GM23248 (cell line): ENCODE measurements at regions not wholly inside any gene's neighbourhood (a gene's known extent, or its start where the extent isn't known, plus 50 kb on each side); places are given as distances from the start of the nearest gene placed in this dataset.

Source experiments
- DNase-seq: peaks from one replicate; pipeline ENCODE4 v3.0.0-alpha.2; 2015
- H2AFZ ChIP-seq: fragments of 200-600 bp; sonication (generic); 2 replicates; pipeline ENCODE4 v1.6.1; 2016; ENCODE audit warnings: antibody characterized with exemption
- H3F3A ChIP-seq: fragments of 200-600 bp; sonication (generic); 2 replicates; pipeline ENCODE4 v1.6.1; 2016; ENCODE audit warnings: mild to moderate bottlenecking, antibody characterized with exemption, mixed run types; ENCODE audit not compliant: insufficient read depth
- H3K27ac ChIP-seq: fragments of 200-600 bp; sonication (generic); 2 replicates; pipeline ENCODE4 v1.5.1; 2016; ENCODE audit warnings: mild to moderate bottlenecking
- H3K27me3 ChIP-seq: fragments of 200-600 bp; sonication (generic); replicated peaks from 2 replicates; pipeline ENCODE4 v1.6.1; 2016; ENCODE audit warnings: mild to moderate bottlenecking; ENCODE audit not compliant: insufficient read depth
- H3K36me3 ChIP-seq: fragments of 200-600 bp; sonication (generic); 2 replicates; pipeline ENCODE4 v1.6.1; 2016; ENCODE audit warnings: low read depth, mild to moderate bottlenecking
- H3K4me1 ChIP-seq: fragments of 200-600 bp; sonication (generic); 2 replicates; pipeline ENCODE4 v1.6.1; 2016; ENCODE audit warnings: mild to moderate bottlenecking; ENCODE audit not compliant: insufficient read depth
- H3K4me2 ChIP-seq: fragments of 200-600 bp; sonication (generic); one replicate; pipeline ENCODE4 v1.6.1; 2016; ENCODE audit warnings: mild to moderate bottlenecking; ENCODE audit not compliant: unreplicated experiment
- H3K4me3 ChIP-seq: fragments of 200-600 bp; sonication (generic); 2 replicates; pipeline ENCODE4 v1.5.1; 2016; ENCODE audit warnings: mild to moderate bottlenecking
- H3K79me2 ChIP-seq: fragments of 200-600 bp; sonication (generic); 2 replicates; pipeline ENCODE4 v1.6.1; 2016; ENCODE audit warnings: mild to moderate bottlenecking; ENCODE audit not compliant: insufficient read depth
- H3K9ac ChIP-seq: fragments of 200-600 bp; sonication (generic); 2 replicates; pipeline ENCODE4 v1.6.1; 2016; ENCODE audit warnings: mild to moderate bottlenecking
- H3K9me2 ChIP-seq: fragments of 200-600 bp; sonication (generic); 2 replicates; pipeline ENCODE4 v1.6.1; 2016; ENCODE audit warnings: mixed run types, mild to moderate bottlenecking, moderate library complexity; ENCODE audit not compliant: insufficient read depth
- H3K9me3 ChIP-seq: fragments of 200-600 bp; sonication (generic); one replicate; pipeline ENCODE4 v1.6.1; 2017; ENCODE audit warnings: low read depth
- H4K20me1 ChIP-seq: fragments of 200-600 bp; sonication (generic); 2 replicates; pipeline ENCODE4 v1.6.0; 2016; ENCODE audit not compliant: insufficient read depth
- EZH2 ChIP-seq: fragments of 200-600 bp; sonication (generic); IDR thresholded peaks from 2 replicates; pipeline ENCODE4 v1.6.1; 2018; ENCODE audit warnings: antibody characterized with exemption, mild to moderate bottlenecking; ENCODE audit not compliant: insufficient read depth, poor library complexity, severe bottlenecking
- EZH2phosphoT487 ChIP-seq: fragments of 200-600 bp; sonication (generic); IDR thresholded peaks from 2 replicates; pipeline ENCODE4 v1.6.1; 2018; ENCODE audit warnings: antibody characterized with exemption, moderate library complexity, mild to moderate bottlenecking, low read depth; ENCODE audit not compliant: insufficient read depth
- WGBS, 2 experiments: methylation state at CpG; one replicate each; pipeline ENCODE4 v1.1.6; 2015 to 2017; ENCODE audit warnings: low lambda C conversion rate in 2 of 2, low coverage in 1 of 2; ENCODE audit errors: missing lambda C conversion rate in 2 of 2; 5-methylcytosine and 5-hydroxymethylcytosine counted together
- in situ Hi-C: fragments of 300-500 bp; cut with MboI; formaldehyde crosslinking; loops from 2 replicates; pipeline ENCODE4 v1.15.0; 2020

DNA sequence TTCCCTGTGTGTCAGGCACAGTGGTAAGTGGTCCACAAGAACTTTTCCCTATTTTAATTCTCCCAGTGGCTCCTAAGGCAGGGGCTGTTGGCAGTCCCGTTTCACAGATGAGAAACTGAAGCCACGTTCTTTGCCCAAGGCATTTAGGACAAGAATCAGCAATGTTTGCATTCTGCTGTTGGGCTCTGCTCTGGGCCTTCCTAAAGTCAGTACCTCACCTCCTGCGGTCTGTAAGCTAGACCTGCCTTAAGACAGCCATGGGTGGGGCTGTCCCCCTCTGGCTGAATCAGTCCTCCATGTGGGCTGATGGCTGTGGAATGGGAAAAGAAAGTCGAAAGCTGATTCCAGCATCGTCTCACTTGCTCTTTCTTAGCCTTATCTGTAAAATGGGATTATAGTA, 304.8 kb downstream of the MAF start:
- 36 to 37% methylated on average over 5 of the region's 5 CpGs for WGBS, 2 experiments
- in situ Hi-C loops = no loop called here

DNA sequence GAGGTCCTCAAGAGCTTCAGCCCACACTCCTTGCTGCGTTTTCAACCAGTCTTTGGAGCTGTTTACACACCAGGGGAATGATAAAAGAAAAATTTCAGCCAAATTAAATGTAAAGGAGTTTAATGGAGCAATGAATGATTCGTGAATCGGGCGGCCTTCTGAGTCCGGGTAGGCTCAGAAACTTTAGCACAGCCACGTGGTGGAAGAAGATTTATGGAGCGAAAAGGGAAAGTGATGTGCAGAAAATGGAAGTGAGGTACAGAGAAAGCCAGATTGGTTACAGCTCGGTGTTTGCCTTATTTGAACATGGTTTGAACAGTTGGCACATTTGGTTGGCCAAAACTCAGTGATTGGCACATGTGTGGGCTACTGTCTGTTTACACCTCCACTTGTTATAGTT, 305.4 kb downstream of the MAF start:
- Histone ChIP-seq H3K36me3 (no peaks in the 10 kb centered on the region), H3K9me3 (no peaks in the 10 kb centered on the region), H3K4me1 (no peaks in the 10 kb centered on the region), H3K27ac (no peak overlapping the region), H3K27me3 (no peaks in the 10 kb centered on the region), H3K79me2 (no peaks in the 10 kb centered on the region), H3K4me3 (no peak overlapping the region), H3K9me2 (no peaks in the 10 kb centered on the region), H4K20me1 (no peaks in the 10 kb centered on the region), H3F3A (no peaks in the 10 kb centered on the region), H3K9ac (no peak overlapping the region), H3K4me2 (no peak overlapping the region), H2AFZ (no peak overlapping the region)
- TF ChIP-seq EZH2phosphoT487 = no peak
- TF ChIP-seq EZH2 = no peak
- WGBS, 2 experiments = 38 to 41% methylated on average over 8 of the region's 8 CpGs
- no peak for DNase-seq
- in situ Hi-C loops = no loop called here

More for the DNA sequence above, 304.8 kb downstream of the MAF start:
- H3K9ac ChIP-seq = no peak overlapping the region
- H3F3A ChIP-seq = no peaks in the 10 kb centered on the region
- no peaks in the 10 kb centered on the region for H3K9me2 ChIP-seq
- H3K36me3 ChIP-seq = no peaks in the 10 kb centered on the region
- no peaks in the 10 kb centered on the region for H3K27me3 ChIP-seq
- H4K20me1 ChIP-seq = no peaks in the 10 kb centered on the region
- H3K27ac ChIP-seq = no peak overlapping the region
- H3K4me1 ChIP-seq = no peaks in the 10 kb centered on the region
- no peak for DNase-seq
- no peak overlapping the region for H2AFZ ChIP-seq
- TF ChIP-seq EZH2phosphoT487 (no peak), EZH2 (no peak)
- no peak overlapping the region for H3K4me3 ChIP-seq
- H3K4me2 ChIP-seq = no peak overlapping the region
- H3K79me2 ChIP-seq = no peaks in the 10 kb centered on the region
- H3K9me3 ChIP-seq = no peaks in the 10 kb centered on the region

DNA sequence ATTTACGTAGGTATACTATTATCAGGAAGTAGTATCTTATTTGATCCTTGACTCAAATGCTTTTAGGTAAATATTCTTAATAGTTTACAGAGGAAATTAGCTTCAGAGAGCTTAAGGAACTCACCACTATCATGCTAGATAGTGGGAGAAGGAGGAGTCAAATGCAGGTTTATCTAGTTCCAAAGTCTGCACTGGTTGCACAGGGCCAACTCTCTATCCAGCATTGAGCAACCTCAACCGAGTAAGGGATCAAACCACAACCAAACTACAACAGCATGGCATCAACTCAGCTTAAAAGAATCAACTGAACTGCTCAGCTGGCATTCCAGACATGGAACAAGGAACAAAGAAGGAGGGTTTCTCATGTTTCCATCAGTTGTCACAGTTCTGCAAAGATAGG, 306.0 kb downstream of the MAF start:
- 16 to 24% methylated on average over 2 of the region's 2 CpGs for WGBS, 2 experiments
- TF ChIP-seq EZH2 (no peak), EZH2phosphoT487 (no peak)
- Histone ChIP-seq H3K9ac (no peak overlapping the region), H3K79me2 (no peaks in the 10 kb centered on the region), H3K27ac (no peak overlapping the region), H3K36me3 (no peaks in the 10 kb centered on the region), H3K9me2 (no peaks in the 10 kb centered on the region), H3K4me1 (no peaks in the 10 kb centered on the region), H3K4me2 (no peak overlapping the region), H3K4me3 (no peak overlapping the region), H3K27me3 (no peaks in the 10 kb centered on the region), H2AFZ (no peak overlapping the region), H3K9me3 (no peaks in the 10 kb centered on the region), H4K20me1 (no peaks in the 10 kb centered on the region), H3F3A (no peaks in the 10 kb centered on the region)
- in situ Hi-C loops = no loop called here
- no peak for DNase-seq

DNA sequence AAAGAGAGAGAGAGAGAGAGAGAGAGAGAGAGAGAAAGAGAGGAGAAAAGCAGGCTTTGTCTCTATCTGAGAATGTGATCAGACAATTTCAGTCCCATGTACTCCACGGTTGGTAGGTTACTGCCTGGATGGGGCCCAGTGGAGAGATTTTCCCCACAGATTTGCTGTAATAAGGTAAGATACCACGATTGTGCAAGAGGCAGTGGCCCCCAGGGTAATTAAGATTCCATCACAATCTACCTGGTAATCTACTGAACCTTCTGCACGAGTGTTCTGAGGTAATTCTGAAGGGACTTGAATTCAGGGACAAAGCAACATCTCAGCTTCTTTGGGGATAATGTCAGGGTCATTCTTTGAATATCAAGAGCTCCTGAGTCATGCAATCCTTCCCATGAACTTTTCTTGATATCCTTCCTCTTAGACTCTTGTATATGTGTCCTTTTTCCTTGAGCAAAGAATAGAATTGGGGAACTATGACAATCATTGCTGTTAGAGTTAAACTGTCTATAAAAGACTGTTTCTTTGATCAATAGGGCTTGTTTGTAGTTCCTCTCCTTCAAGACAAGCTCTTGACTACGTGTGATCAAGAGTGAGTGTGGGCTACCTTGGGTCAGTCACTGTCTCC, 306.6 kb downstream of the MAF start:
- Histone ChIP-seq H3K9me2 (no peaks in the 10 kb centered on the region), H3K79me2 (no peaks in the 10 kb centered on the region), H3K4me3 (no peak overlapping the region), H3K27ac (no peak overlapping the region), H3K36me3 (no peaks in the 10 kb centered on the region), H3K9me3 (no peaks in the 10 kb centered on the region), H2AFZ (no peak overlapping the region), H3K4me1 (no peaks in the 10 kb centered on the region), H3K9ac (no peak overlapping the region), H4K20me1 (no peaks in the 10 kb centered on the region), H3K27me3 (no peaks in the 10 kb centered on the region), H3F3A (no peaks in the 10 kb centered on the region), H3K4me2 (no peak overlapping the region)
- TF ChIP-seq EZH2 (no peak), EZH2phosphoT487 (no peak)
- in situ Hi-C loops = no loop called here
- 22 to 28% methylated on average over 4 of the region's 4 CpGs for WGBS, 2 experiments
- DNase-seq = no peak

DNA sequence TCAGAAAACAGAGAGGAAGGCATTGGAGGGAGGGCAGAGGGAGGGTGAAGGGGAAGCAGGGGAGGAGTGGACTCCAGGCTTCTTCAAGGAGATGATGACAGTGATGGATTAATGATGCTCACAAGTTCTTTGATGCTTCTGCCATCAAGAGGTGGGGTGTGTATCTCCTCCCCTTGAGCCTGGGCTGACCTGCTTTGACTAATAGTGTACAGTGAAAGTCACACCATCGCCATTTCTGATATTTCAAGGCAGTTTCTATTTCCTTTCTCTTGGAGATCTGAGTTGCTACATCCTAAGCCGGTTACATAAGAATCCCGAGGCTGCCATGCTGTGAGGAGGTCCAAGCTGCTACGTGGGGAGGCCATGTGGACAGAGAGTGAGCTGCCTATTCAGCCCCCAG, 312.5 kb downstream of the MAF start:
- Histone ChIP-seq H3K4me2 (no peak overlapping the region), H3K9ac (no peak overlapping the region), H3K79me2 (no peaks in the 10 kb centered on the region), H4K20me1 (no peaks in the 10 kb centered on the region), H3K9me2 (no peaks in the 10 kb centered on the region), H3K9me3 (no peaks in the 10 kb centered on the region), H3F3A (no peaks in the 10 kb centered on the region), H3K27ac (no peak overlapping the region), H3K27me3 (no peaks in the 10 kb centered on the region), H3K4me1 (no peaks in the 10 kb centered on the region), H2AFZ (no peak overlapping the region), H3K4me3 (no peak overlapping the region), H3K36me3 (no peaks in the 10 kb centered on the region)
- TF ChIP-seq EZH2 (no peak), EZH2phosphoT487 (no peak)
- in situ Hi-C loops = no loop called here
- WGBS, 2 experiments = 49 to 58% methylated on average over 4 of the region's 4 CpGs
- DNase-seq = no peak
